ENCODE measurements at regions not wholly inside any gene's neighbourhood (a gene's known extent, or its start where the extent isn't known, plus 50 kb on each side); places are given as distances from the start of the nearest gene placed in this dataset.
"Not testable (repeated sequence)": the region's sequence is repeated elsewhere in the genome, so short reads cannot be mapped to it uniquely, and the experiment has no call there.

- Histone ChIP-seq H3K4ac (ENCODE audit: low read depth, low read length) (no peak overlapping the region), H3K9me3 (ENCODE audit: insufficient read depth, low read depth, low read length) (no peaks in the 10 kb centered on the region), H3K4me2 (ENCODE audit: low read length) (no peak overlapping the region), H3K79me2 (ENCODE audit: control insufficient read depth, insufficient read depth, low read length, poor library complexity) (no peaks in the 10 kb centered on the region), H3K79me1 (ENCODE audit: low read length) (no peaks in the 10 kb centered on the region), H3K23ac (ENCODE audit: low read length) (no peak overlapping the region), H3K18ac (ENCODE audit: low read length) (no peak overlapping the region), H3K9ac (ENCODE audit: low read length) (no peak overlapping the region), H2BK5ac (ENCODE audit: low read depth, low read length, poor library complexity) (no peak overlapping the region), H3K36me3 (ENCODE audit: control insufficient read depth in 1 of 2, insufficient read depth in 2 of 2, low read length in 2 of 2) (no peaks in the 10 kb centered on the region), H3K14ac (ENCODE audit: low read length) (no peak overlapping the region), H3K4me1 (ENCODE audit: control insufficient read depth in 1 of 2, insufficient read depth in 2 of 2, low read length in 2 of 2) (no peaks in the 10 kb centered on the region), H3K27me3 (ENCODE audit: insufficient read depth, low read length) (no peaks in the 10 kb centered on the region), H3K27ac (ENCODE audit: low read depth, low read length) (no peak overlapping the region), H2AK5ac (ENCODE audit: low read length) (no peak overlapping the region), H4K12ac (ENCODE audit: low read depth, low read length) (no peak overlapping the region), H2AFZ (ENCODE audit: insufficient read depth, low read length, poor library complexity) (no peak overlapping the region), H4K91ac (ENCODE audit: low read depth, low read length) (no peak overlapping the region), H4K8ac (ENCODE audit: low read depth, low read length) (no peak overlapping the region), H2BK12ac (ENCODE audit: low read length) (no peak overlapping the region), H3K4me3 (ENCODE audit: low read depth, low read length) (no peak overlapping the region), H2BK120ac (ENCODE audit: insufficient read depth, low read length, poor library complexity) (no peak overlapping the region)
- no peak for DNase-seq
- WGBS (ENCODE audit: extremely low coverage, insufficient coverage, insufficient read length): no CpG with 5 or more reads among the region's 4 CpGs
Measured at GRCh38 chr5:12668564-12668963, 764.3 kb upstream of the CTNND2 start.

DNA sequence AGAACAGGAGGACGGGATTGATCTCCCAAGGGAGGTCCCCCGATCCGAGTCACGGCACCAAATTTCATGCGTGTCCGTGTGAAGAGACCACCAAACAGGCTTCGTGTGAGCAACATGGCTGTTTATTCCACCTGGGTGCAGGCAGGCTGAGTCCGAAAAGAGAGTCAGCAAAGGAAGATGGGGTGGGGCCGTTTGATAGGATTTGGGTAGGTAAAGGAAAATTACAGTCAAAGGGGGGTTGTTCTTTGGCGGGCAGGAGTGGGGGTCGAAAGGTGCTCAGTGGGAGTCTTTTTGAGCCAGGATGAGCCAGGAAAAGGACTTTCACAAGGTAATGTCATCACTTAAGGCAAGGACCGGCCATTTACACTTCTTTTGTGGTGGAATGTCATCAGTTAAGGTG, 763.6 kb upstream of the CTNND2 start:
- H2BK5ac ChIP-seq (ENCODE audit: low read depth, low read length, poor library complexity); H2BK120ac ChIP-seq (ENCODE audit: insufficient read depth, low read length, poor library complexity); H3K4me3 ChIP-seq (ENCODE audit: low read depth, low read length); H3K14ac ChIP-seq (ENCODE audit: low read length); H3K79me2 ChIP-seq (ENCODE audit: control insufficient read depth, insufficient read depth, low read length, poor library complexity); H3K27me3 ChIP-seq (ENCODE audit: insufficient read depth, low read length); H4K12ac ChIP-seq (ENCODE audit: low read depth, low read length); H3K9ac ChIP-seq (ENCODE audit: low read length); H3K18ac ChIP-seq (ENCODE audit: low read length); H3K27ac ChIP-seq (ENCODE audit: low read depth, low read length); H3K36me3 ChIP-seq (ENCODE audit: control insufficient read depth in 1 of 2, insufficient read depth in 2 of 2, low read length in 2 of 2); H3K79me1 ChIP-seq (ENCODE audit: low read length); DNase-seq; H4K8ac ChIP-seq (ENCODE audit: low read depth, low read length); H3K4me2 ChIP-seq (ENCODE audit: low read length); H3K4me1 ChIP-seq (ENCODE audit: control insufficient read depth in 1 of 2, insufficient read depth in 2 of 2, low read length in 2 of 2); H4K91ac ChIP-seq (ENCODE audit: low read depth, low read length); H2AK5ac ChIP-seq (ENCODE audit: low read length); H3K9me3 ChIP-seq (ENCODE audit: insufficient read depth, low read depth, low read length); H3K4ac ChIP-seq (ENCODE audit: low read depth, low read length); H2AFZ ChIP-seq (ENCODE audit: insufficient read depth, low read length, poor library complexity); H2BK12ac ChIP-seq (ENCODE audit: low read length); H3K23ac ChIP-seq (ENCODE audit: low read length): not testable (repeated sequence)
- WGBS (ENCODE audit: extremely low coverage, insufficient coverage, insufficient read length): no CpG with 5 or more reads among the region's 12 CpGs

DNA sequence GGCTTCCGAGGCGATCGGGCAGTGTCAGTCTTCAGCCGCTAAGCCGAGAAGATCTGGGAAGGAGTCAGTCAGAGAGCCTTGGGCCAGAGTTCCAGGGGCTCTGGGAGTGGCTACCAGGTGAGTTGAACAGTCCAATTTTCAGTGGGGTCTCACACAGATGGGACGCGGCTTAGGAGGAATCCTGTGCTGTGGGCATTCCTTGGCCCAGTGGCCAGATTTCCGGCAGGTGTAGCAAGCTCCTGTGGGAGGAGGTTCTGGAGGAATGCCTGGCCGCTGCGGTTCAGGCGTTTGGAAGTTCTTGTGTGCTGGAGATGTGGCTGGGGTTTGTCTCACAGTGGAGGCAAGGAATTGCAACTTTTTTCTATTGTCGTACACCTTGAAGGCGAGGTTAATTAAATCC, 761.5 kb upstream of the CTNND2 start:
- WGBS (ENCODE audit: extremely low coverage, insufficient coverage, insufficient read length): no CpG with 5 or more reads among the region's 13 CpGs
- not testable (repeated sequence) for H3K79me2 ChIP-seq (ENCODE audit: control insufficient read depth, insufficient read depth, low read length, poor library complexity); H3K4me3 ChIP-seq (ENCODE audit: low read depth, low read length); H3K27me3 ChIP-seq (ENCODE audit: insufficient read depth, low read length); H3K4ac ChIP-seq (ENCODE audit: low read depth, low read length); H3K14ac ChIP-seq (ENCODE audit: low read length); H4K91ac ChIP-seq (ENCODE audit: low read depth, low read length); H3K36me3 ChIP-seq (ENCODE audit: control insufficient read depth in 1 of 2, insufficient read depth in 2 of 2, low read length in 2 of 2); H3K4me2 ChIP-seq (ENCODE audit: low read length); H2BK12ac ChIP-seq (ENCODE audit: low read length); H2AFZ ChIP-seq (ENCODE audit: insufficient read depth, low read length, poor library complexity); H2BK120ac ChIP-seq (ENCODE audit: insufficient read depth, low read length, poor library complexity); H3K9ac ChIP-seq (ENCODE audit: low read length); H3K23ac ChIP-seq (ENCODE audit: low read length); DNase-seq; H3K27ac ChIP-seq (ENCODE audit: low read depth, low read length); H3K79me1 ChIP-seq (ENCODE audit: low read length); H3K18ac ChIP-seq (ENCODE audit: low read length); H4K8ac ChIP-seq (ENCODE audit: low read depth, low read length); H3K4me1 ChIP-seq (ENCODE audit: control insufficient read depth in 1 of 2, insufficient read depth in 2 of 2, low read length in 2 of 2); H4K12ac ChIP-seq (ENCODE audit: low read depth, low read length); H2AK5ac ChIP-seq (ENCODE audit: low read length); H2BK5ac ChIP-seq (ENCODE audit: low read depth, low read length, poor library complexity); H3K9me3 ChIP-seq (ENCODE audit: insufficient read depth, low read depth, low read length)

DNA sequence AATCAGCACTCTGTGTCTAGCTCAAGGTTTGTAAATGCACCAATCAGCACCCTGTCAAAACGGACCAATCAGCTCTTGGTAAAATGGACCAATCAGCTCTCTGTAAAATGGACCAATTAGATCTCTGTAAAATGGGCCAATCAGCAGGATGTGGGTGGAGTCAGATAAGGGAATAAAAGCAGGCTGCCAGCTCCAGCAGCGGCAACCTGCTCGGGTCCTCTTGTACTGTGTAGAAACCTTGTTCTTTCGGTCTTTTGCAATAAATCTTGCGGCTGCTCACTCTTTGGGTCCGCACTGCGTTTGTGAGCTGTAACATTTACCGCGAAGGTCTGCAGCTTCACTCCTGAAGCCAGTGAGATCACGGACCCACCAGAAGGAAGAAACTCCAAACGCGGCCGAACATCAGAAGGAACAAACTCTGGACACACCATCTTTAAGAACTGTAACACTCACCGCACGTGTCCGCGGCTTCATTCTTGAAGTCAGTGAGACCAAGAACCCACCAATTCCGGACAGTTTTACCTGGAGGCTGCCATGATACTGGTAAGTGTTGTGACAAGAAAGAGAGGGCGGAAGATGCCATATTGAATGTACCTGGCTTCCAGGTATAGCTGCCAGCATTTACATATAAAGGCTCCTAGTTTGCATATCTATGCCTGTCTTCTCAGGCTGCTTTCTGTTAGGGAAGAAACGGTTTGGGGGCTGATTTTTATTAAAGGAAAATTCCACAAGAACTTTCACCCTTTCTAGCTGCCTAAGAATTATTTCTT, 758.5 kb upstream of the CTNND2 start:
- DNase-seq: no peak
- Histone ChIP-seq H2AFZ (ENCODE audit: insufficient read depth, low read length, poor library complexity) (no peak overlapping the region), H2AK5ac (ENCODE audit: low read length) (no peak overlapping the region), H3K9me3 (ENCODE audit: insufficient read depth, low read depth, low read length) (peaks cover 5% of the 10 kb centered on the region), H2BK120ac (ENCODE audit: insufficient read depth, low read length, poor library complexity) (no peak overlapping the region), H3K23ac (ENCODE audit: low read length) (no peak overlapping the region), H4K91ac (ENCODE audit: low read depth, low read length) (no peak overlapping the region), H3K4me3 (ENCODE audit: low read depth, low read length) (no peak overlapping the region), H4K12ac (ENCODE audit: low read depth, low read length) (no peak overlapping the region), H3K27me3 (ENCODE audit: insufficient read depth, low read length) (no peaks in the 10 kb centered on the region), H3K4me2 (ENCODE audit: low read length) (no peak overlapping the region), H3K9ac (ENCODE audit: low read length) (no peak overlapping the region), H3K27ac (ENCODE audit: low read depth, low read length) (no peak overlapping the region), H3K14ac (ENCODE audit: low read length) (no peak overlapping the region), H3K36me3 (ENCODE audit: control insufficient read depth in 1 of 2, insufficient read depth in 2 of 2, low read length in 2 of 2) (no peaks in the 10 kb centered on the region), H2BK12ac (ENCODE audit: low read length) (no peak overlapping the region), H3K4ac (ENCODE audit: low read depth, low read length) (no peak overlapping the region), H3K4me1 (ENCODE audit: control insufficient read depth in 1 of 2, insufficient read depth in 2 of 2, low read length in 2 of 2) (no peaks in the 10 kb centered on the region), H3K79me1 (ENCODE audit: low read length) (no peaks in the 10 kb centered on the region), H3K79me2 (ENCODE audit: control insufficient read depth, insufficient read depth, low read length, poor library complexity) (no peaks in the 10 kb centered on the region), H4K8ac (ENCODE audit: low read depth, low read length) (no peak overlapping the region), H2BK5ac (ENCODE audit: low read depth, low read length, poor library complexity) (no peak overlapping the region), H3K18ac (ENCODE audit: low read length) (no peak overlapping the region)
- WGBS (ENCODE audit: extremely low coverage, insufficient coverage, insufficient read length): no CpG with 5 or more reads among the region's 20 CpGs

All from trophoblast cell (in vitro differentiated cells and primary cell).